AG04450 (cell line): ENCODE measurements at regions not wholly inside any gene's neighbourhood (a gene's known extent, or its start where the extent isn't known, plus 50 kb on each side); places are given as distances from the start of the nearest gene placed in this dataset.

Experiments
- CTCF ChIA-PET: fragments of 300-600, 350-600 bp; formaldehyde crosslinking; extraction: SDS; loops from one replicate; lab custom pipeline; 2022; ENCODE audit warnings: antibody characterized with exemption, inconsistent platforms; lab: Charles Lee
- POLR2A ChIA-PET: fragments of 350-600 bp; formaldehyde crosslinking; extraction: SDS; loops from one replicate; lab custom pipeline; 2021; ENCODE audit warnings: antibody characterized with exemption, inconsistent platforms; lab: Yijun Ruan, JAX
- DNase-seq: peaks from one replicate; pipeline ENCODE4 v3.0.0-alpha.2; 2011; ENCODE audit warnings: low read depth, low spot score
- H3K27ac ChIP-seq: one replicate; pipeline ENCODE4 v1.5.1; 2012; ENCODE audit warnings: low read depth, low read length, control low read depth
- H3K27me3 ChIP-seq: one replicate; pipeline ENCODE4 v1.6.0; 2012; ENCODE audit warnings: low read length; ENCODE audit not compliant: control insufficient read depth, insufficient read depth
- H3K4me3 ChIP-seq: 2 replicates; pipeline ENCODE4 v1.5.1; 2011; ENCODE audit warnings: mild to moderate bottlenecking, low read depth, low read length, control low read depth
- H3K9me3 ChIP-seq: 2 replicates; pipeline ENCODE4 v1.5.1; 2012; ENCODE audit warnings: low read length; ENCODE audit not compliant: control insufficient read depth, insufficient read depth
- TF ChIP-seq, protein P1 (sequence below): IDR thresholded peaks from 2 replicates; pipeline ENCODE4 v1.5.1; 2011; ENCODE audit warnings: low read depth, low read length, control low read depth, inconsistent platforms

DNA sequence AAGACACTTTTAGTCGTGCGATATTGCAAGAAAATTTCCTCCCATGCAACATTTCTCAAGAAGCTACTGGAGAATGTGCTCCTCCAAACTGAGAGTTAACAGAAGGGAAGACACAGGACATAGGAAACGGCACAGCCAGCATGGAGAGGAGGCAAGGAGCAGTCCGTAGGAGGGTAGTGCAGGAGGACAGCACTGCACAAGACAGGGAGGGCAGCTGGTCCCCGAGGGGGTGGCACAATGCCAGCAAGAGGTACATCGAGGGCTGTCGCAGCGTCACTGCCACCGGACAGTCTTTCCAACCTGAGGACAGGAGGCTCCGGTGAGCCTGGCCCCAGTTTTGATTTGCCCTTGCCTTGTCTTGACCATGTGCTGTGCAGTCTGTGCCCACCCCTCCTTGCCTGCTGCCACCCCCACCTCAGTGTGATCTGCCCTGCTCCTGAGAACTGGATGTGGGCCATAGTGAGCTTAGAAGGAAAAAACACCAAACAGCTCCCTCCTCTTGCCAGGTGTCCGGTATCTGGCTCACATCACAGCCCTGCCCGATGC lies 81.6 kb upstream of the LAPTM4A start:
- no peaks in the 10 kb centered on the region for H3K9me3 ChIP-seq
- TF ChIP-seq, protein P1, sequence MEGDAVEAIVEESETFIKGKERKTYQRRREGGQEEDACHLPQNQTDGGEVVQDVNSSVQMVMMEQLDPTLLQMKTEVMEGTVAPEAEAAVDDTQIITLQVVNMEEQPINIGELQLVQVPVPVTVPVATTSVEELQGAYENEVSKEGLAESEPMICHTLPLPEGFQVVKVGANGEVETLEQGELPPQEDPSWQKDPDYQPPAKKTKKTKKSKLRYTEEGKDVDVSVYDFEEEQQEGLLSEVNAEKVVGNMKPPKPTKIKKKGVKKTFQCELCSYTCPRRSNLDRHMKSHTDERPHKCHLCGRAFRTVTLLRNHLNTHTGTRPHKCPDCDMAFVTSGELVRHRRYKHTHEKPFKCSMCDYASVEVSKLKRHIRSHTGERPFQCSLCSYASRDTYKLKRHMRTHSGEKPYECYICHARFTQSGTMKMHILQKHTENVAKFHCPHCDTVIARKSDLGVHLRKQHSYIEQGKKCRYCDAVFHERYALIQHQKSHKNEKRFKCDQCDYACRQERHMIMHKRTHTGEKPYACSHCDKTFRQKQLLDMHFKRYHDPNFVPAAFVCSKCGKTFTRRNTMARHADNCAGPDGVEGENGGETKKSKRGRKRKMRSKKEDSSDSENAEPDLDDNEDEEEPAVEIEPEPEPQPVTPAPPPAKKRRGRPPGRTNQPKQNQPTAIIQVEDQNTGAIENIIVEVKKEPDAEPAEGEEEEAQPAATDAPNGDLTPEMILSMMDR, result no peak
- no peak for DNase-seq
- H3K27me3 ChIP-seq, result peaks cover 8% of the 10 kb centered on the region
- ChIA-PET CTCF (no interaction called here), POLR2A (no interaction called here)
- no peak overlapping the region for H3K27ac ChIP-seq
- H3K4me3 ChIP-seq, result no peak overlapping the region

DNA sequence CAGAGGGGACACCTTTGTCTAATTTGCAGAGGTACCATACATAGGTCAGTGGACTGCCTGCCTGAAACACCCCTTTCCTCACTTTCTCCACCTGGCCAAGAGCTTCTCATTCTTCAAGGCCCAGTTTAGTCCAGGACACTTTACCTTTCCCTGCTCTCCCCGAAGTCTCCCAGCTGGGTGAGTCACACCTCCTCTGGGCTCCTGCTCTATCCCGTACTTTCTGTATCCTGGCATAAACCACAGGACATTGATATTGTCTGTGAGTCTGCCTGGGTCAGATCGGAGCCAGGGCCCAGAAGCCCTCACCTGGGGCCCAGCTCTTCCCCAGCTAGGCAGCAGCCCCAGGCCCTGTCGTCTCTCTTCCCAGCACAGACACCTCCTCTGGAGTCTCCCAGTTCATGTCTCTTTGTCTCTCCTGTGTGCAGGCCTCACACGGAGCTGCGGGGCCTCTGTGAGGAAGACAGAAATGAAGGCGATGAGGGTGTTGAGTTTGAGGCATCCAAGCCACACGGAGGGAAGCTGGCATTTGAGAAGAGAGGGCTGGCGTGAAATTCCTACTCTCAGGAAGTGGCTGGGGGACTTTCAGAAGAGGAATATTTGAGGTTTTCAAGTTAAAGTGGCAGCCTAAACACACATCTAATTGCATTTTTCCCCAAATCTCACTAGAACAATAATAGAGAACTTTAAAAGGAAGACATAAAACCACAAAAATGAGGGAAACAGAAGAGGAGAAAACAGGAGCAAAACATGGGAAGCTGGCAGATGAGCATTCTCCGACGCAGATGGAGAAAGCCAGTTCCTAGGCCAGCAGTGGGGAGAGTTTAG lies 79.6 kb upstream of the LAPTM4A start:
- Histone ChIP-seq H3K27ac (no peak overlapping the region), H3K27me3 (peaks cover 8% of the 10 kb centered on the region), H3K9me3 (no peaks in the 10 kb centered on the region), H3K4me3 (no peak overlapping the region)
- POLR2A ChIA-PET, result no interaction called here
- CTCF ChIA-PET, result interaction anchor here (0.7 to 1.0 kb wide), 2 partner anchors 94 to 175 kb away, joined by 3 to 4 read pairs; partner anchors contain the start of gene SDC1
- TF ChIP-seq, protein P1, result no peak
- no peak for DNase-seq

DNA sequence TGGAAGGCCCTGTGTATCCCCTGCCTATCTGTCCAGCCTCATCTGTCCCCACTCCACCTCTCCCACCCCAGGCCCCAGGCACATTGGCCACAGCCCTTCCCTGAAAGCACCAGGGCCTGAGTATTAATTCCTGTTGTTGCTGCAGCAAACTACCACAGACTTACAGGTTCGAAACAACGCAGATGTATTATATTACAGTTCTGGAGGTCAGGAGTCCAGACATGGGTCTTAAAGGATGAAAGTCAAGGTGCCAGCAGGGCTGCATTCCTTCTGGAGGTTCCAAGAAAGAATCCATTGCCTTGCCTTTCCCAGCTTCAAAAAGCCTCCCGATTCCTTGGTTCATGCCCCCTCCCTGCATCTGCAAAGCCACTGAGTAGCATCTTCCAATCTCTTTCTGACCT lies 78.7 kb upstream of the LAPTM4A start:
- TF ChIP-seq, protein P1, result no peak
- Histone ChIP-seq H3K9me3 (no peaks in the 10 kb centered on the region), H3K27ac (no peak overlapping the region), H3K4me3 (no peak overlapping the region), H3K27me3 (peaks cover 10% of the 10 kb centered on the region)
- DNase-seq, result no peak
- POLR2A ChIA-PET, result interaction anchor here (0.7 kb wide), 1 partner anchor 18 kb away, joined by 3 read pairs; no protein-coding TSS in a partner anchor
- CTCF ChIA-PET, result interaction anchor here (1.0 kb wide), 1 partner anchor 95 kb away, joined by 4 read pairs; the partner anchor contains the start of gene SDC1

DNA sequence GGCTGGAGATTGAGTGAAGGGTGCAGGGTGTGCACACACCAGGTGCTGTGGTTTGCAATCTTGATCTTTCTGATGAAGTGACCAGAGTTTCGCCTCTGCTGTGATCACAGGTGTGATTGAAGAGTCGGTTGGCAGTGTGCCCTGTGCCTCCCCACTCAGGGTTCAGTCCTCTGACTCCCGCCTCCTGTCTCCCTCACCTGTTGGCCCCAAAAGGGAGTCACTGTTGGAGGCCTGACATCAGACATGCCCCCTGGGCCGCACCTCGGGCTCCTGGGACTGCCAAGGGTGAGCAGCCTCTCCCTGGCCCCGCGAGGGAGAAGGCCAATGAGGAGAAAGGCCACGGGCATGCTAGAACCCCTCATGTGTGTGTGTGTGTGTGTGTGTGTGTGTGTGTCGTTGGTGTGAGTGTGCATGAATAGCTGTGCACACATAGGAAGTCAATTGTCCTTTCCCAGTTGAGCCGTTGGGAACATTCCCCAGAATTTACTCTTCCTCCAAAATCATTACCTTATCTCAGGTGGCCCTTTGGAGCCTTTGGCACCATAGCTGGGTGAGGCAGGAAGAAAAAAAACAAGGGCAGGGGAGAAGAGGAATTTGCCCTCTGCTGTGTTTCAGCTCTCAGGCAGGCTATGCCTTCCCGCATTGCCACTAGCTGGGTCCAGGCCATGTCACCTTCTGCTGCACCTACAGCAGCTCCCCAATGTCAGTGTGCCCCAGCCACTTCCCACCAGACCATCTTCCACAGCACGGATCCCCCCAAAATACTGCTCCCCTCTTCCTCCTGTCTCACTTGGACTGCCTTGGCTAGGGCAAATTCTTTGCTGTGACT lies 78.1 kb upstream of the LAPTM4A start:
- H3K9me3 ChIP-seq, result no peaks in the 10 kb centered on the region
- DNase-seq, result no peak
- POLR2A ChIA-PET, result interaction anchor here (0.7 kb wide), 1 partner anchor 17 kb away, joined by 3 read pairs; no protein-coding TSS in a partner anchor
- CTCF ChIA-PET, result interaction anchor here (1.1 kb wide), 1 partner anchor 96 kb away, joined by 4 read pairs; the partner anchor contains the start of gene SDC1
- no peak overlapping the region for H3K4me3 ChIP-seq
- H3K27ac ChIP-seq, result no peak overlapping the region
- TF ChIP-seq, protein P1, result no peak
- H3K27me3 ChIP-seq, result peaks cover 6% of the 10 kb centered on the region
